ENCODE measurements at regions not wholly inside any gene's neighbourhood (a gene's known extent, or its start where the extent isn't known, plus 50 kb on each side); places are given as distances from the start of the nearest gene placed in this dataset.

- no peak for DNase-seq (ENCODE audit: low spot score)
Observed at GRCh38 chr7:33661430-33662160, 243.7 kb upstream of the BMPER start.

GRCh38 chr7:33666531-33666930 lies 238.8 kb upstream of the BMPER start:
- DNase-seq (ENCODE audit: low spot score): no peak

- DNase-seq (ENCODE audit: low spot score): no peak
Observed at GRCh38 chr7:33667196-33667595, 238.1 kb upstream of the BMPER start.

GRCh38 chr7:33669251-33669670 lies 236.1 kb upstream of the BMPER start:
- DNase-seq (ENCODE audit: low spot score): no peak

- DNase-seq (ENCODE audit: low spot score): no peak
Observed at GRCh38 chr7:33671531-33672262, 233.6 kb upstream of the BMPER start.

- DNase-seq (ENCODE audit: low spot score): no peak
Observed at GRCh38 chr7:33673029-33673700, 232.2 kb upstream of the BMPER start.

- DNase-seq (ENCODE audit: low spot score): no peak
Observed at GRCh38 chr7:33674804-33675411, 230.4 kb upstream of the BMPER start.

- no peak for DNase-seq (ENCODE audit: low spot score)
Observed at GRCh38 chr7:33677556-33677955, 227.8 kb upstream of the BMPER start.

- DNase-seq (ENCODE audit: low spot score): no peak
Observed at GRCh38 chr7:33678569-33679335, 226.6 kb upstream of the BMPER start.

- DNase-seq (ENCODE audit: low spot score): no peak
Observed at GRCh38 chr7:33680682-33681081, 224.7 kb upstream of the BMPER start.

- no peak for DNase-seq (ENCODE audit: low spot score)
Observed at GRCh38 chr7:33685503-33685902, 219.8 kb upstream of the BMPER start.

- no peak for DNase-seq (ENCODE audit: low spot score)
Observed at GRCh38 chr7:33685981-33686683, 219.2 kb upstream of the BMPER start.

- no peak for DNase-seq (ENCODE audit: low spot score)
Observed at GRCh38 chr7:33687625-33688024, 217.7 kb upstream of the BMPER start.

GRCh38 chr7:33691180-33691579 lies 214.2 kb upstream of the BMPER start:
- DNase-seq (ENCODE audit: low spot score): no peak

- DNase-seq (ENCODE audit: low spot score): no peak
Observed at GRCh38 chr7:33692956-33693355, 212.4 kb upstream of the BMPER start.

- no peak for DNase-seq (ENCODE audit: low spot score)
Observed at GRCh38 chr7:33694006-33694405, 211.3 kb upstream of the BMPER start.

GRCh38 chr7:33697616-33698015 lies 207.7 kb upstream of the BMPER start:
- DNase-seq (ENCODE audit: low spot score): no peak

- no peak for DNase-seq (ENCODE audit: low spot score)
Observed at GRCh38 chr7:33698041-33698440, 207.3 kb upstream of the BMPER start.

GRCh38 chr7:33698692-33699128 lies 206.6 kb upstream of the BMPER start:
- no peak for DNase-seq (ENCODE audit: low spot score)

GRCh38 chr7:33700001-33700899 lies 205.1 kb upstream of the BMPER start:
- DNase-seq (ENCODE audit: low spot score): no peak
